H1 (cell line): ENCODE measurements at regions not wholly inside any gene's neighbourhood (a gene's known extent, or its start where the extent isn't known, plus 50 kb on each side); places are given as distances from the start of the nearest gene placed in this dataset.

Experiments used
- CTCF ChIA-PET: fragments of 300-600 bp; sonication (Branson Sonifier 250); formaldehyde crosslinking; loops from one replicate; lab custom pipeline; 2021; ENCODE audit not compliant: partially characterized antibody; lab: Charles Lee
- POLR2A ChIA-PET: fragments of 300-600 bp; sonication (Branson Sonifier 250); formaldehyde crosslinking; loops from one replicate; lab custom pipeline; 2021; ENCODE audit warnings: inconsistent platforms; ENCODE audit not compliant: partially characterized antibody; lab: Charles Lee
- DNase-seq, 2 experiments: peaks; one replicate each; pipeline versions ENCODE4 v3.0.0 to v3.0.0-alpha.2; 2010 to 2022; ENCODE audit warnings: low spot score in 2 of 2, low read depth in 1 of 2, mixed read lengths in 1 of 2
- FAIRE-seq: peaks from 2 replicates; lab custom pipeline; 2011; peaks lifted over from hg19 to GRCh38; lab: Jason Lieb, UNC
- H2AFZ ChIP-seq: 2 replicates; pipeline ENCODE4 v1.8.1; 2012; ENCODE audit warnings: low read length, inconsistent platforms
- H2AK5ac ChIP-seq: 2 replicates; pipeline ENCODE4 v1.6.1; 2013; ENCODE audit warnings: low read depth, low read length
- H2BK120ac ChIP-seq: replicated peaks from 2 replicates; pipeline ENCODE3; 2013; ENCODE audit warnings: low read depth, low read length, inconsistent platforms
- H2BK12ac ChIP-seq: 2 replicates; pipeline ENCODE4 v1.6.1; 2013; ENCODE audit warnings: low read depth, low read length
- H2BK15ac ChIP-seq: 2 replicates; pipeline ENCODE4 v1.6.1; 2013; ENCODE audit warnings: low read length
- H2BK20ac ChIP-seq: 2 replicates; pipeline ENCODE4 v1.6.1; 2013; ENCODE audit warnings: low read length
- H2BK5ac ChIP-seq: 2 replicates; pipeline ENCODE4 v1.6.1; 2013; ENCODE audit warnings: low read depth, low read length
- H3K14ac ChIP-seq: 2 replicates; pipeline ENCODE4 v1.6.1; 2013; ENCODE audit warnings: inconsistent platforms; ENCODE audit not compliant: insufficient read length
- H3K18ac ChIP-seq: 2 replicates; pipeline ENCODE4 v1.6.1; 2013; ENCODE audit warnings: low read length; ENCODE audit errors: extremely low read depth
- H3K23ac ChIP-seq: 2 replicates; pipeline ENCODE4 v1.6.1; 2013; ENCODE audit warnings: inconsistent platforms; ENCODE audit not compliant: insufficient read length
- H3K23me2 ChIP-seq: 2 replicates; pipeline ENCODE4 v1.6.1; 2013; ENCODE audit warnings: low read depth, low read length
- H3K27ac ChIP-seq: 2 replicates; pipeline ENCODE4 v1.6.1; 2011; ENCODE audit warnings: low read depth, low read length, inconsistent platforms
- H3K27me3 ChIP-seq, 4 experiments: replicated peaks in 1 of 4; 1 replicate in 1 of 4; 2 replicates in 3 of 4; pipeline versions ENCODE4 v1.6.1 to v1.8.1; 2011 to 2013; ENCODE audit warnings: low read length in 3 of 4, mild to moderate bottlenecking in 3 of 4, inconsistent platforms in 2 of 4, mixed read lengths in 2 of 4, moderate library complexity in 1 of 4; ENCODE audit not compliant: control insufficient read depth in 3 of 4, insufficient read depth in 3 of 4; ENCODE audit errors: extremely low read depth in 1 of 4
- H3K36me3 ChIP-seq, 4 experiments: 2 replicates each; pipeline versions ENCODE4 v1.6.1 to v1.8.1; 2011 to 2013; ENCODE audit warnings: mild to moderate bottlenecking in 4 of 4, low read length in 3 of 4, moderate library complexity in 2 of 4, control low read depth in 1 of 4, inconsistent platforms in 1 of 4; ENCODE audit not compliant: insufficient read depth in 4 of 4, control insufficient read depth in 2 of 4
- H3K4ac ChIP-seq: replicated peaks from 2 replicates; pipeline ENCODE3; 2013; ENCODE audit warnings: low read length, low read depth, mixed read lengths, inconsistent platforms; ENCODE audit not compliant: insufficient read length
- H3K4me1 ChIP-seq, 4 experiments: replicated peaks in 1 of 4; 1 replicate in 1 of 4; 2 replicates in 3 of 4; pipeline versions ENCODE4 v1.6.1 to v1.8.1; 2011 to 2013; ENCODE audit warnings: low read length in 3 of 4, inconsistent platforms in 2 of 4, mixed read lengths in 1 of 4; ENCODE audit not compliant: insufficient read depth in 4 of 4, control insufficient read depth in 3 of 4
- H3K4me2 ChIP-seq, 2 experiments: 2 replicates each; pipeline versions ENCODE4 v1.6.1 to v1.8.1; 2011 to 2013; ENCODE audit warnings: low read depth in 2 of 2, low read length in 2 of 2, control low read depth in 1 of 2, inconsistent platforms in 1 of 2, mild to moderate bottlenecking in 1 of 2; ENCODE audit not compliant: insufficient read depth in 1 of 2
- H3K4me3 ChIP-seq, 4 experiments: fragments of 200-600, 300-600 bp in 1 of 4; sonication (generic), shearing (Covaris generic), sonication (Bioruptor Twin) in 1 of 4; 2 replicates each; pipeline versions ENCODE4 v1.5.1 to v1.8.1; 2011 to 2016; ENCODE audit warnings: low read length in 4 of 4, low read depth in 3 of 4, control low read depth in 2 of 4, inconsistent platforms in 2 of 4, mild to moderate bottlenecking in 2 of 4, mixed read lengths in 1 of 4, moderate library complexity in 1 of 4; ENCODE audit not compliant: insufficient read depth in 2 of 4; ENCODE audit errors: extremely low read depth in 1 of 4
- H3K56ac ChIP-seq: replicated peaks from 2 replicates; pipeline ENCODE3; 2013; ENCODE audit warnings: low read depth, mild to moderate bottlenecking, mixed read lengths, low read length, inconsistent platforms; ENCODE audit not compliant: insufficient read length
- H3K79me1 ChIP-seq: 2 replicates; pipeline ENCODE4 v1.6.1; 2013; ENCODE audit warnings: low read depth, low read length, control low read depth
- H3K79me2 ChIP-seq, 2 experiments: 2 replicates each; pipeline versions ENCODE4 v1.6.1 to v1.8.1; 2012 to 2013; ENCODE audit warnings: low read length in 2 of 2, mild to moderate bottlenecking in 2 of 2, inconsistent platforms in 1 of 2; ENCODE audit not compliant: insufficient read depth in 2 of 2, control insufficient read depth in 1 of 2
- H3K9ac ChIP-seq, 4 experiments: replicated peaks in 1 of 4; 1 replicate in 1 of 4; 2 replicates in 3 of 4; pipeline versions ENCODE4 v1.6.1 to v1.8.1; 2011 to 2013; ENCODE audit warnings: low read depth in 3 of 4, low read length in 3 of 4, control low read depth in 2 of 4, mild to moderate bottlenecking in 2 of 4, moderate library complexity in 2 of 4, inconsistent platforms in 1 of 4; ENCODE audit errors: extremely low read depth in 1 of 4
- H3K9me3 ChIP-seq, 2 experiments: 2 replicates each; pipeline versions ENCODE4 v1.6.1 to v1.8.1; 2012 to 2013; ENCODE audit warnings: mild to moderate bottlenecking in 2 of 2, moderate library complexity in 2 of 2, control low read depth in 1 of 2, inconsistent platforms in 1 of 2, low read depth in 1 of 2, low read length in 1 of 2, mixed read lengths in 1 of 2; ENCODE audit not compliant: insufficient read depth in 2 of 2
- H4K20me1 ChIP-seq, 2 experiments: replicated peaks in 1 of 2; 2 replicates each; pipeline versions ENCODE3 to v1.8.1; 2011 to 2013; ENCODE audit warnings: inconsistent platforms in 2 of 2, low read length in 2 of 2, mild to moderate bottlenecking in 1 of 2; ENCODE audit not compliant: insufficient read depth in 2 of 2, control insufficient read depth in 1 of 2
- H4K5ac ChIP-seq: 2 replicates; pipeline ENCODE4 v1.6.1; 2013; ENCODE audit warnings: low read length, low read depth, mixed read lengths, inconsistent platforms; ENCODE audit not compliant: insufficient read length
- H4K8ac ChIP-seq: 2 replicates; pipeline ENCODE4 v1.8.0; 2013; ENCODE audit warnings: mild to moderate bottlenecking, moderate library complexity, low read length, inconsistent platforms; ENCODE audit not compliant: insufficient read depth; ENCODE audit errors: extremely low read depth
- H4K91ac ChIP-seq: replicated peaks from 2 replicates; pipeline ENCODE3; 2013; ENCODE audit warnings: low read length, mixed read lengths, inconsistent platforms; ENCODE audit not compliant: insufficient read length
- ATF3 ChIP-seq: IDR thresholded peaks from 2 replicates; pipeline ENCODE4 v1.6.1; 2011; ENCODE audit warnings: low read depth, mild to moderate bottlenecking, low read length; ENCODE audit not compliant: insufficient read depth
- BRCA1 ChIP-seq: IDR thresholded peaks from 2 replicates; pipeline ENCODE4 v1.6.1; 2012; ENCODE audit warnings: low read depth, low read length, improper control_type of control experiment
- CREB1 ChIP-seq: IDR thresholded peaks from 2 replicates; pipeline ENCODE4 v1.6.1; 2012; ENCODE audit warnings: inconsistent platforms
- HDAC2 ChIP-seq, 2 experiments: fragments of 300-600 bp in 1 of 2; sonication (generic) in 1 of 2; IDR thresholded peaks; 2 replicates each; pipeline ENCODE4 v1.6.1; 2011 to 2012; ENCODE audit warnings: low read depth in 2 of 2, low read length in 2 of 2, mild to moderate bottlenecking in 2 of 2, moderate library complexity in 2 of 2, borderline replicate concordance in 1 of 2, inconsistent platforms in 1 of 2
- HDAC6 ChIP-seq: IDR thresholded peaks from one replicate; pipeline ENCODE4 v1.7.1; 2012; ENCODE audit warnings: low read depth, mild to moderate bottlenecking, inconsistent platforms, low read length, moderate library complexity
- JUND ChIP-seq: IDR thresholded peaks from 2 replicates; pipeline ENCODE4 v1.6.1; 2011; ENCODE audit warnings: mild to moderate bottlenecking, improper control_type of control experiment, low read length
- RBBP5 ChIP-seq: IDR thresholded peaks from 2 replicates; pipeline ENCODE4 v1.7.1; 2012; ENCODE audit warnings: low read depth, mild to moderate bottlenecking, inconsistent platforms, low read length, moderate library complexity, borderline replicate concordance
- RNF2 ChIP-seq: fragments of 200-900, 300-1000 bp; sonication (generic); IDR thresholded peaks from 2 replicates; pipeline ENCODE4 v1.7.1; 2016; ENCODE audit warnings: borderline replicate concordance, low read depth, mild to moderate bottlenecking, antibody characterized with exemption, low read length; ENCODE audit not compliant: poor library complexity, severe bottlenecking; ENCODE audit errors: missing control alignments
- SIN3A ChIP-seq, 2 experiments: IDR thresholded peaks in 1 of 2; conservative IDR thresholded peaks in 1 of 2; 2 replicates each; pipeline ENCODE4 v1.6.1; 2011 to 2012; ENCODE audit warnings: low read length in 2 of 2, improper control_type of control experiment in 1 of 2, low read depth in 1 of 2, mild to moderate bottlenecking in 1 of 2
- SP1 ChIP-seq: IDR thresholded peaks from 2 replicates; pipeline ENCODE4 v1.6.1; 2011; ENCODE audit warnings: low read depth, low read length
- TAF7 ChIP-seq: optimal IDR thresholded peaks from 2 replicates; pipeline ENCODE3; 2011; ENCODE audit warnings: low read depth, mild to moderate bottlenecking, inconsistent platforms, low read length, moderate library complexity, borderline replicate concordance
- WGBS, 2 experiments: shearing (Covaris generic) in 1 of 2; methylation state at CpG; one replicate each; pipeline versions ENCODE4 v1.1.6 to v1.1.7; 2013 to 2015; ENCODE audit warnings: low lambda C conversion rate in 2 of 2, mixed read lengths in 2 of 2, inconsistent platforms in 1 of 2, low coverage in 1 of 2, missing lambda C conversion rate in 1 of 2; ENCODE audit not compliant: insufficient replicate concordance in 2 of 2, insufficient coverage in 1 of 2, insufficient read length in 1 of 2; ENCODE audit errors: extremely low coverage in 1 of 2, missing lambda C conversion rate in 1 of 2; 5-methylcytosine and 5-hydroxymethylcytosine counted together
- TF ChIP-seq, protein P1 (sequence below): IDR thresholded peaks from 2 replicates; pipeline ENCODE4 v1.6.1; 2012; ENCODE audit warnings: inconsistent platforms

GRCh38 chr20:48354320-48354876, 473.4 kb downstream of the PREX1 start:
- peaks cover 0 to 1% of the 10 kb centered on the region in 2 experiments for H4K20me1 ChIP-seq
- H4K8ac ChIP-seq = no peak overlapping the region
- H3K9me3 ChIP-seq = peaks cover 9 to 12% of the 10 kb centered on the region in 2 experiments; a peak in 2 of 4 replicates
- no peak overlapping the region for H4K5ac ChIP-seq
- H3K27me3 ChIP-seq = no peaks in the 10 kb centered on the region
- no peaks in the 10 kb centered on the region for H3K79me2 ChIP-seq
- FAIRE-seq (no peak), DNase-seq (no peak)
- no peak overlapping the region for H2BK5ac ChIP-seq
- no peak overlapping the region for H3K18ac ChIP-seq
- H2BK120ac ChIP-seq = no peak overlapping the region
- H3K56ac ChIP-seq = no peak overlapping the region
- no peak overlapping the region for H2BK20ac ChIP-seq
- no peak overlapping the region for H2BK12ac ChIP-seq
- no peak overlapping the region for H3K27ac ChIP-seq
- no peak overlapping the region for H3K9ac ChIP-seq
- ChIA-PET POLR2A (interaction anchor here (1.2 kb wide), 1 partner anchor 50 kb away, joined by 4 read pairs; no protein-coding TSS in a partner anchor), CTCF (interaction anchor here (0.7 to 1.1 kb wide), 3 partner anchors 9 to 634 kb away, joined by 3 to 4 read pairs (median 3); no protein-coding TSS in a partner anchor)
- H3K4me1 ChIP-seq = no peaks in the 10 kb centered on the region
- H3K23me2 ChIP-seq = peaks cover 2% of the 10 kb centered on the region; the same call in 1 of the 2 replicates
- H4K91ac ChIP-seq = no peak overlapping the region
- no peak overlapping the region for H3K4me2 ChIP-seq
- 90% methylated on average over 2 of the region's 2 CpGs; no CpG with 5 or more reads in 1 of the 2 experiments for WGBS, 2 experiments
- H2AK5ac ChIP-seq = no peak overlapping the region
- no peak overlapping the region for H2AFZ ChIP-seq
- H3K36me3 ChIP-seq = no peaks in the 10 kb centered on the region
- no peak overlapping the region for H3K14ac ChIP-seq
- no peak overlapping the region for H3K4me3 ChIP-seq
- no peaks in the 10 kb centered on the region for H3K79me1 ChIP-seq
- no peak overlapping the region for H2BK15ac ChIP-seq
- H3K23ac ChIP-seq = no peak overlapping the region
- no peak overlapping the region for H3K4ac ChIP-seq
- TF ChIP-seq ATF3 (no peak), BRCA1 (no peak), HDAC6 (no peak), RNF2 (no peak), HDAC2 (IDR thresholded peaks at IDR 0.05; ENCODE audit: borderline replicate concordance in 1 of 2, low read depth in 2 of 2, low read length in 2 of 2) (no peak), CREB1 (no peak), TAF7 (no peak), JUND (no peak), SIN3A (conservative IDR thresholded peaks at IDR 0.05 in 1 of 2, IDR thresholded peaks at IDR 0.05 in 1 of 2; ENCODE audit: low read depth in 1 of 2, low read length in 2 of 2) (no peak), RBBP5 (no peak), SP1 (no peak)
- TF ChIP-seq, protein P1, sequence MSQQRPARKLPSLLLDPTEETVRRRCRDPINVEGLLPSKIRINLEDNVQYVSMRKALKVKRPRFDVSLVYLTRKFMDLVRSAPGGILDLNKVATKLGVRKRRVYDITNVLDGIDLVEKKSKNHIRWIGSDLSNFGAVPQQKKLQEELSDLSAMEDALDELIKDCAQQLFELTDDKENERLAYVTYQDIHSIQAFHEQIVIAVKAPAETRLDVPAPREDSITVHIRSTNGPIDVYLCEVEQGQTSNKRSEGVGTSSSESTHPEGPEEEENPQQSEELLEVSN = no peak
